ENCODE measurements at regions not wholly inside any gene's neighbourhood (a gene's known extent, or its start where the extent isn't known, plus 50 kb on each side); places are given as distances from the start of the nearest gene placed in this dataset. TPM values are rescaled to one million over a fixed set of nuclear protein-coding genes. Genes with fewer than 3 reads are reported as not detected.

GRCh38 chrX:76228499-76228898, 55.6 kb downstream of the PBDC1 start:
- Histone ChIP-seq H3K4me1 (no peaks in the 10 kb centered on the region), H3K4me3 (no peak overlapping the region), H3K9me3 (no peaks in the 10 kb centered on the region), H3K27ac (no peak overlapping the region), H3K36me3 (no peaks in the 10 kb centered on the region), H3K27me3 (no peaks in the 10 kb centered on the region)
- TF ChIP-seq POLR2AphosphoS5 (IDR thresholded peaks at IDR 0.05; ENCODE audit: insufficient read depth in 1 of 2, low read depth in 1 of 2), result no peak
- intact Hi-C loops (cut with DNase I), result no loop called here
- DNase-seq (ENCODE audit: extremely low spot score in 2 of 2), result no peak

GRCh38 chrX:76248901-76249300, 76.0 kb downstream of the PBDC1 start:
- Histone ChIP-seq H3K4me3 (no peak overlapping the region), H3K36me3 (no peaks in the 10 kb centered on the region), H3K9me3 (no peaks in the 10 kb centered on the region), H3K4me1 (no peaks in the 10 kb centered on the region), H3K27me3 (no peaks in the 10 kb centered on the region), H3K27ac (no peak overlapping the region)
- no peak for DNase-seq (ENCODE audit: extremely low spot score in 2 of 2)
- no peak for TF ChIP-seq CTCF (IDR thresholded peaks at IDR 0.05)
- TF ChIP-seq POLR2AphosphoS5 (IDR thresholded peaks at IDR 0.05; ENCODE audit: insufficient read depth in 1 of 2, low read depth in 1 of 2), result no peak
- no peak for TF ChIP-seq POLR2A (IDR thresholded peaks at IDR 0.05)
- intact Hi-C loops (cut with DNase I), result no loop called here

GRCh38 chrX:76253432-76253831, 80.6 kb downstream of the PBDC1 start:
- no peak for DNase-seq (ENCODE audit: extremely low spot score in 2 of 2)
- Histone ChIP-seq H3K4me3 (no peak overlapping the region), H3K4me1 (no peaks in the 10 kb centered on the region), H3K27me3 (no peaks in the 10 kb centered on the region), H3K27ac (no peak overlapping the region), H3K36me3 (no peaks in the 10 kb centered on the region), H3K9me3 (no peaks in the 10 kb centered on the region)
- intact Hi-C loops (cut with DNase I), result no loop called here
- no peak for TF ChIP-seq POLR2A (IDR thresholded peaks at IDR 0.05)
- TF ChIP-seq CTCF (IDR thresholded peaks at IDR 0.05), result peak in 1 of 3 experiments; percentile 27

- H3K36me3 ChIP-seq, result no peaks in the 10 kb centered on the region
- DNase-seq (ENCODE audit: extremely low spot score in 2 of 2), result no peak
- no peak overlapping the region for H3K27ac ChIP-seq
- intact Hi-C loops (cut with DNase I), result no loop called here
- no peaks in the 10 kb centered on the region for H3K9me3 ChIP-seq
- no peaks in the 10 kb centered on the region for H3K27me3 ChIP-seq
- no peak for TF ChIP-seq POLR2AphosphoS5 (IDR thresholded peaks at IDR 0.05; ENCODE audit: insufficient read depth in 1 of 2, low read depth in 1 of 2)
- TF ChIP-seq CTCF (IDR thresholded peaks at IDR 0.05), result peak in 2 of 3 experiments; percentile 29 to 42
- H3K4me3 ChIP-seq, result no peak overlapping the region
- no peaks in the 10 kb centered on the region for H3K4me1 ChIP-seq
Measured at GRCh38 chrX:76279007-76279406, 106.1 kb downstream of the PBDC1 start.

Small RNA genes in the stretch of these regions (small RNA-seq; reads per million reads assigned to genes)
- not detected for gene RNU6-867P
